ENCODE measurements at regions not wholly inside any gene's neighbourhood (a gene's known extent, or its start where the extent isn't known, plus 50 kb on each side); places are given as distances from the start of the nearest gene placed in this dataset.

DNA sequence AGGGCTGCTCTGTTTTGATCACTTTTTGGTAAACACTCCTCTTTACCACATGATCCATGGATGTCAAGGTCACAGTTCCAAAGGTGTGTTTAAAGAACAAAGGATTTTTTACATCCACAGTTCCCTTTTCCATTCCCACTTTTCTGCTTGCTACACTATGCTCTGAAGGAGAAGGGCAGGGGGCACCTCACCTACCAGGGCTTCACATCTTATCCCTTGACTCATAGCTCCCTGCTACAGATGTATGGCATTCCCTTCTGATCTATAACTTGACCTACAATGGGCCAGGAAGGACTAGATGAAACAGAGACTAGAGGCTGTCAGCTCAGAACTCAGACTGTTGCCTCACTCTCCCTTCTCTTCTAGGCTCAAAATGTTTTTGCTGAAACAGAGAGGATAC lies 233.1 kb upstream of the RPS6KA3 start:
- no peaks in the 10 kb centered on the region for H3K36me3 ChIP-seq
- intact Hi-C loops (cut with DNase I; ENCODE audit: low total_unique reads) = no loop called here
- peaks cover 0 to 9% (median 0%) of the 10 kb centered on the region in 7 donors for H3K27me3 ChIP-seq (replicated peaks in 1 of 7)
- no peaks in the 10 kb centered on the region for H3K4me1 ChIP-seq
- no peak overlapping the region for H3K27ac ChIP-seq
- DNase-seq = no peak
- no peak overlapping the region for H3K4me3 ChIP-seq
- H3K9me3 ChIP-seq = no peaks in the 10 kb centered on the region
- TF ChIP-seq CTCF (IDR thresholded peaks at IDR 0.05 in 8 of 11, conservative IDR thresholded peaks at IDR 0.05 in 3 of 11) (no peak), POLR2A (IDR thresholded peaks at IDR 0.05) (no peak), POLR2AphosphoS5 (IDR thresholded peaks at IDR 0.05) (no peak)

- H3K4me3 ChIP-seq = no peak overlapping the region
- 58 to 84% (median 80%) methylated on average over 7 of the region's 7 CpGs for WGBS, 5 donors
- H3K27me3 ChIP-seq (replicated peaks in 1 of 7) = peaks cover 0 to 7% (median 0%) of the 10 kb centered on the region in 7 donors
- TF ChIP-seq CTCF (IDR thresholded peaks at IDR 0.05 in 8 of 11, conservative IDR thresholded peaks at IDR 0.05 in 3 of 11) (no peak), POLR2AphosphoS5 (IDR thresholded peaks at IDR 0.05) (no peak), POLR2A (IDR thresholded peaks at IDR 0.05) (no peak)
- no peaks in the 10 kb centered on the region for H3K36me3 ChIP-seq
- intact Hi-C loops (cut with DNase I; ENCODE audit: low total_unique reads) = no loop called here
- no peaks in the 10 kb centered on the region for H3K4me1 ChIP-seq
- DNase-seq = no peak
- H3K9me3 ChIP-seq = no peaks in the 10 kb centered on the region
- H3K27ac ChIP-seq = no peak overlapping the region
Measured at GRCh38 chrX:20498851-20499635, 232.3 kb upstream of the RPS6KA3 start.

GRCh38 chrX:20495575-20495974 lies 228.9 kb upstream of the RPS6KA3 start:
- no peak for DNase-seq
- TF ChIP-seq POLR2AphosphoS5 (IDR thresholded peaks at IDR 0.05) (no peak), POLR2A (IDR thresholded peaks at IDR 0.05) (no peak), CTCF (IDR thresholded peaks at IDR 0.05 in 8 of 11, conservative IDR thresholded peaks at IDR 0.05 in 3 of 11) (no peak)
- 88 to 95% (median 94%) methylated on average over 2 of the region's 2 CpGs for WGBS, 5 donors
- intact Hi-C loops (cut with DNase I; ENCODE audit: low total_unique reads) = no loop called here
- Histone ChIP-seq H3K4me1 (no peaks in the 10 kb centered on the region), H3K9me3 (no peaks in the 10 kb centered on the region), H3K27me3 (replicated peaks in 1 of 7) (peaks cover 0 to 7% (median 0%) of the 10 kb centered on the region in 7 donors), H3K36me3 (no peaks in the 10 kb centered on the region), H3K4me3 (no peak overlapping the region), H3K27ac (no peak overlapping the region)

DNA sequence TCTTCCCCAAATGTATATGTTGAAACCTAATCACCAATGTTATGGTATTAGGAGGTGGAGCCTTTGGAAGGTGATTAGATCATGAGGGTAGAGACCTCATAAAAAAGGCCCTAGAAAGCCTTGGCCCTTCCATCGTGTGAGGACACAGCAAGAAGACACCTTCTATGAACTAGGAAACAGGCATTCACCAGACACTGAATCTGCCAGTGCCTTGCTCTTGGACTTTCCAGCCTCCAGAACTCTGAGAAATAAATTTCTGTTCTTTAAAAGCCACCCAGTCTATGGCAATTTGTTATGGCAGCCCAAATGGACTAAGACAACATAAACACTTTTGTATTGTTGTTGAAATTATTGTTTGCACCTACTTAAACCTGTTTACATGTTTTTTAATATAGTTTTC lies 221.8 kb upstream of the RPS6KA3 start:
- Histone ChIP-seq H3K36me3 (no peaks in the 10 kb centered on the region), H3K4me1 (no peaks in the 10 kb centered on the region), H3K27me3 (replicated peaks in 1 of 7) (no peaks in the 10 kb centered on the region), H3K9me3 (no peaks in the 10 kb centered on the region), H3K27ac (no peak overlapping the region), H3K4me3 (no peak overlapping the region)
- no peak for DNase-seq
- TF ChIP-seq POLR2AphosphoS5 (IDR thresholded peaks at IDR 0.05) (no peak), CTCF (IDR thresholded peaks at IDR 0.05 in 8 of 11, conservative IDR thresholded peaks at IDR 0.05 in 3 of 11) (no peak), POLR2A (IDR thresholded peaks at IDR 0.05) (no peak)
- WGBS, 5 donors = 73 to 96% (median 90%) methylated on average over 1 of the region's 1 CpG
- intact Hi-C loops (cut with DNase I; ENCODE audit: low total_unique reads) = no loop called here

All from spleen (tissue), 11 donors.